ENCODE measurements at regions not wholly inside any gene's neighbourhood (a gene's known extent, or its start where the extent isn't known, plus 50 kb on each side); places are given as distances from the start of the nearest gene placed in this dataset.
"Not testable (repeated sequence)": the region's sequence is repeated elsewhere in the genome, so short reads cannot be mapped to it uniquely, and the experiment has no call there.

- DNase-seq: no peak
These were observed 109.0 kb upstream of the ARSJ start for GRCh38 chr4:114088481-114088880.

- no peak for DNase-seq
These were observed 112.1 kb upstream of the ARSJ start for GRCh38 chr4:114091546-114091945.

- no peak for DNase-seq
These were observed 113.8 kb upstream of the ARSJ start for GRCh38 chr4:114093221-114093715.

GRCh38 chr4:114100288-114101031 is 121.0 kb upstream of the ARSJ start:
- no peak for DNase-seq

GRCh38 chr4:114103908-114104307 is 124.5 kb upstream of the ARSJ start:
- DNase-seq: no peak

GRCh38 chr4:114108869-114109268 is 129.4 kb upstream of the ARSJ start:
- peak; percentile 33 for DNase-seq

GRCh38 chr4:114109776-114110175 is 130.3 kb upstream of the ARSJ start:
- DNase-seq: no peak

GRCh38 chr4:114115526-114115925 is 136.1 kb upstream of the ARSJ start:
- no peak for DNase-seq

GRCh38 chr4:114116861-114117260 is 137.4 kb upstream of the ARSJ start:
- no peak for DNase-seq

GRCh38 chr4:114121221-114121620 is 141.8 kb upstream of the ARSJ start:
- no peak for DNase-seq

- no peak for DNase-seq
These were observed 152.8 kb upstream of the ARSJ start for GRCh38 chr4:114132199-114132598.

GRCh38 chr4:114132830-114133229 is 153.4 kb upstream of the ARSJ start:
- no peak for DNase-seq

GRCh38 chr4:114136069-114136468 is 156.6 kb upstream of the ARSJ start:
- no peak for DNase-seq

GRCh38 chr4:114137984-114138383 is 158.5 kb upstream of the ARSJ start:
- no peak for DNase-seq

GRCh38 chr4:114146947-114147618 is 167.6 kb upstream of the ARSJ start:
- no peak for DNase-seq

- not testable (repeated sequence) for DNase-seq
These were observed 168.3 kb upstream of the ARSJ start for GRCh38 chr4:114147619-114148208.

GRCh38 chr4:114148372-114149070 is 169.1 kb upstream of the ARSJ start:
- DNase-seq: not testable (repeated sequence)

GRCh38 chr4:114156371-114156770 is 176.9 kb upstream of the ARSJ start:
- no peak for DNase-seq

- no peak for DNase-seq
These were observed 182.4 kb upstream of the ARSJ start for GRCh38 chr4:114161809-114162208.

GRCh38 chr4:114163051-114163450 is 183.6 kb upstream of the ARSJ start:
- no peak for DNase-seq

- no peak for DNase-seq
These were observed 194.5 kb upstream of the ARSJ start for GRCh38 chr4:114173968-114174367.

- DNase-seq: no peak
These were observed 198.2 kb upstream of the ARSJ start for GRCh38 chr4:114177628-114178027.

- DNase-seq: no peak
These were observed 198.9 kb upstream of the ARSJ start for GRCh38 chr4:114178392-114178791.
